Ascending aorta (tissue), 2 donors: ENCODE measurements at regions not wholly inside any gene's neighbourhood (a gene's known extent, or its start where the extent isn't known, plus 50 kb on each side); places are given as distances from the start of the nearest gene placed in this dataset.
A peak's percentile ranks its signal among the peaks of the same experiment; 100 is the strongest.

Experiments
- DNase-seq, 2 donors: peaks; one replicate each; pipeline ENCODE4 v3.0.0-alpha.2; 2019; ENCODE audit warnings: low spot score in 2 of 2
- H3K27ac ChIP-seq, 2 donors: fragments of 200-600 bp; sonication (generic); one replicate each; pipeline ENCODE4 v1.5.1; 2016 to 2017; ENCODE audit warnings: mild to moderate bottlenecking in 1 of 2
- H3K27me3 ChIP-seq: fragments of 200-600 bp; sonication (generic); one replicate; pipeline ENCODE4 v1.5.1; 2017
- H3K36me3 ChIP-seq, 2 donors: fragments of 200-600 bp; sonication (generic); one replicate each; pipeline ENCODE4 v1.5.1; 2016
- H3K4me1 ChIP-seq, 2 donors: fragments of 200-600 bp; sonication (generic); one replicate each; pipeline ENCODE4 v1.5.1; 2016 to 2017; ENCODE audit warnings: mild to moderate bottlenecking in 1 of 2
- H3K4me3 ChIP-seq, 2 donors: fragments of 200-600 bp; sonication (generic); one replicate each; pipeline ENCODE4 v1.5.1; 2016 to 2017; ENCODE audit warnings: mild to moderate bottlenecking in 1 of 2
- H3K9me3 ChIP-seq, 2 donors: fragments of 200-600 bp; sonication (generic); one replicate each; pipeline ENCODE4 v1.5.1; 2016
- intact Hi-C: fragments of 100-400 bp; cut with DNase I; formaldehyde crosslinking; loops from one replicate; pipeline ENCODE4 v1.15.1; 2023
- TF ChIP-seq, protein P1 (sequence below), 3 experiments: fragments of 200-600 bp in 2 of 3; fragments of 450-650 bp in 1 of 3; sonication (generic) in 2 of 3; IDR thresholded peaks; one replicate each; pipeline ENCODE4 v1.5.1; 2016 to 2019; ENCODE audit warnings: antibody characterized with exemption in 3 of 3, mild to moderate bottlenecking in 1 of 3, moderate library complexity in 1 of 3

DNA sequence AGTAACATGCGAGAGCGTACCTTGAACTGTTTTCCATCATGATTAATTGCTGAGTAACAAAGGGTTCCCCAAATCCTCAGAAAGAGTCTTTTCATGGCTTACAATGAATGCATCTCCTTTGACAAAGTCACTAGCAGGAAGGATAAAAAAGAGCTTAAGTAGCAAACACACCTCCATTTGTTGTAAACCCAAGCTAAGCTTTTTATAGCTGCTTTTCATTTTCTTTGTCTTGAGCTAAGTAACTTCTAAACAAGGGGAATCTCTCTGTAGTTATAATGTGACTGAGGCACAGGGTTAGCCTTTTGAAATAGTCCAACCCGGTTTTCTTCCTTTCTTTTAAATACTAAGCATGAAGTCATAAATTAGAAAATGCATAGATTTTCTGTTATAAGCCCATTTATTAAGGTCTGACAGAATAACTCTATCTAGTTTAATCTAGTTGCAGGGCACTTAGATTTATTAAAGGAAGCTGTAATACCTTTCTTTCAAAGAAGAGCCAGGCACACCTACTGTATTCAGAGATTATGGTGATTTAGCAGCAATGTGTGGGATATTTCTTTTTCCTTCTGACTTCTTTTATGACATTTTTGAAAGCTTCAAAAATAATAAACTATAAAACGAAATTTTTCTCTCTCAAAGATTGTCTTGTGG lies 226.9 kb upstream of the SMIM31 start:
- no peaks in the 10 kb centered on the region for H3K9me3 ChIP-seq
- no peaks in the 10 kb centered on the region for H3K36me3 ChIP-seq
- intact Hi-C loops, result no loop called here
- H3K4me1 ChIP-seq, result no peaks in the 10 kb centered on the region
- no peaks in the 10 kb centered on the region for H3K27me3 ChIP-seq
- no peak overlapping the region for H3K4me3 ChIP-seq
- no peak overlapping the region for H3K27ac ChIP-seq
- TF ChIP-seq, protein P1, sequence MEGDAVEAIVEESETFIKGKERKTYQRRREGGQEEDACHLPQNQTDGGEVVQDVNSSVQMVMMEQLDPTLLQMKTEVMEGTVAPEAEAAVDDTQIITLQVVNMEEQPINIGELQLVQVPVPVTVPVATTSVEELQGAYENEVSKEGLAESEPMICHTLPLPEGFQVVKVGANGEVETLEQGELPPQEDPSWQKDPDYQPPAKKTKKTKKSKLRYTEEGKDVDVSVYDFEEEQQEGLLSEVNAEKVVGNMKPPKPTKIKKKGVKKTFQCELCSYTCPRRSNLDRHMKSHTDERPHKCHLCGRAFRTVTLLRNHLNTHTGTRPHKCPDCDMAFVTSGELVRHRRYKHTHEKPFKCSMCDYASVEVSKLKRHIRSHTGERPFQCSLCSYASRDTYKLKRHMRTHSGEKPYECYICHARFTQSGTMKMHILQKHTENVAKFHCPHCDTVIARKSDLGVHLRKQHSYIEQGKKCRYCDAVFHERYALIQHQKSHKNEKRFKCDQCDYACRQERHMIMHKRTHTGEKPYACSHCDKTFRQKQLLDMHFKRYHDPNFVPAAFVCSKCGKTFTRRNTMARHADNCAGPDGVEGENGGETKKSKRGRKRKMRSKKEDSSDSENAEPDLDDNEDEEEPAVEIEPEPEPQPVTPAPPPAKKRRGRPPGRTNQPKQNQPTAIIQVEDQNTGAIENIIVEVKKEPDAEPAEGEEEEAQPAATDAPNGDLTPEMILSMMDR (IDR thresholded peaks at IDR 0.05), result no peak
- no peak for DNase-seq

DNA sequence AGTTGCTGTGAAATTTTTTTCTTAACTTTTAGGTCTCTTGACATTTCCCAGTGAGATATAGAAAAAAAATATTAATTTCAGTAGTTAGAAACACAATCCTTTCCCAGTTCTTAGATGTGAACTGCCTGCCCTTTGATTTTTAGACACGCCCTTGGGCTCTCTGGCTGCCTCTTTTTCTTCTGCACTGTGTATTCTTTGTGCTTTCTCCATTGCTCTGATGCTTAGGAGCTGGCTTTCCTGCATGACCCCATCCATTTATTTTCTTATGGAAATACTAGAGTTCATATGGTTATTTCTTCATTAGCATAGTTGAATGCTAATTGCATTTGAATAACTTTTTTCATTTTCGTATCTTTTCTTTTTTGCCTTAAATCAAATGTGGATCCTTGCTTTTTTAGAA lies 224.9 kb upstream of the SMIM31 start:
- no peaks in the 10 kb centered on the region for H3K27me3 ChIP-seq
- no peaks in the 10 kb centered on the region for H3K4me1 ChIP-seq
- no peaks in the 10 kb centered on the region for H3K36me3 ChIP-seq
- no peak overlapping the region for H3K4me3 ChIP-seq
- intact Hi-C loops, result no loop called here
- TF ChIP-seq, protein P1 (IDR thresholded peaks at IDR 0.05), result no peak
- no peaks in the 10 kb centered on the region for H3K9me3 ChIP-seq
- DNase-seq, result no peak
- no peak overlapping the region for H3K27ac ChIP-seq

DNA sequence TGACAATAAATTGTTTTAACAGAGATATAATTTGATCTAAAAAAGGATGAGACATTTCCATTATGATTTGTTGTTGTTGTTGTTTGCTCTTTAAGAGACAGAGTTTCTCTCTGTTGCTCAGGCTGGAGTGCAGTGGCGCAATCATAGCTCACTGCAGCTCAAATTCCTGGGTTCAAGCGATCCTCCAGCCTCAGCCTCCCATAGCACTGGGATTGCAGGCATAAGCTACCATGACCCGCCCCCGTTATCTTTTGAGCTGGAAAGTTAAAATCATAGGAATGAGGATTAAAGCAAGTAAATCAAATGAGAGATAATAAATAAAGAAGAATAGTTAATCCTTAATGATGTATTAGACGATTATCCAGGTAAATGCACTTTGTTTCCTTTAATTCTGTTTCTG lies 224.4 kb upstream of the SMIM31 start:
- Histone ChIP-seq H3K4me1 (no peaks in the 10 kb centered on the region), H3K9me3 (no peaks in the 10 kb centered on the region), H3K27ac (no peak overlapping the region), H3K36me3 (no peaks in the 10 kb centered on the region), H3K27me3 (no peaks in the 10 kb centered on the region), H3K4me3 (no peak overlapping the region)
- no peak for DNase-seq
- intact Hi-C loops, result no loop called here
- TF ChIP-seq, protein P1 (IDR thresholded peaks at IDR 0.05), result no peak

DNA sequence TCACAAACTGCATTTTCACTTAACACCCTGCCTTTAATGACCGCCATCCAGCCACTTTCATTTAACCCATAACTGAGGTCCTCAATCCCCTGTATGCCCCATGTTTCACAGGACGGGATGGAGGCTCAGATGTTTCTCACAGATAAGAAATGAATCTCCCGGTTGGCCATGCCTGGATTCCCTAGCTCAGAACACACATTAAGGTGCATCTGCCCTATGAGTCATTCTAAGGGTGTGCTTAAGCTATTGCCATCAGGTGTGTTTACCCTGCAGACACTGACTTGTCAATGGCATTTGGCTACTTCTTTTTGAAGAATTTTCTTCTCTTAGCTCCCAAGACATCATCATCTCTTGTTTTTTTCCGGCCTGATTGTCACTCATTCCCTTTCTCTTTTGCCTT lies 222.6 kb upstream of the SMIM31 start:
- Histone ChIP-seq H3K36me3 (no peaks in the 10 kb centered on the region), H3K27me3 (no peaks in the 10 kb centered on the region), H3K4me3 (no peak overlapping the region), H3K9me3 (no peaks in the 10 kb centered on the region), H3K27ac (no peak overlapping the region), H3K4me1 (peaks cover 0 to 2% of the 10 kb centered on the region in 2 donors)
- DNase-seq, result no peak
- intact Hi-C loops, result no loop called here
- TF ChIP-seq, protein P1 (IDR thresholded peaks at IDR 0.05), result no peak

DNA sequence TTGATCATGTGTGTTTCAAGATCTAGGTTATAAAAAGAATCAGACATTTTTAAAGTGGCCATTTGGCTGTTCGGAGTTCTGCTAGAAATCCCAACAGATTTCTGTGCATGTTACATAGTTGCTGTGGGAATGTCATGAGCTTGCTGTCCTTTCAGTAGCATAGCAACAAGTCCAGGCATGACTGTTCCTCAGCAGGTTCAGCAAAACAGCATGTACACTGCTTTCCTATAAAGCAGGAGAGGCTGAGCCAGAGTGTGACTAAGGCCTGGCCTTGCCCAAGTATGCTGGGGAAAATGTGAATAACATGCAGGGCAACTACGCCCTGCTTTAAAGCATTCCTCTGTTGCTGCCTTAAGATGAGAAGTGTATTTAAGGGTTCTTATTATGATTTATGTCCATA lies 217.1 kb upstream of the SMIM31 start:
- intact Hi-C loops, result no loop called here

More for the DNA sequence above, 217.1 kb upstream of the SMIM31 start:
- TF ChIP-seq, protein P1 (IDR thresholded peaks at IDR 0.05), result no peak
- Histone ChIP-seq H3K9me3 (peaks cover 0 to 6% of the 10 kb centered on the region in 2 donors), H3K36me3 (no peaks in the 10 kb centered on the region), H3K4me3 (no peak overlapping the region), H3K4me1 (peaks cover 0 to 4% of the 10 kb centered on the region in 2 donors), H3K27ac (no peak overlapping the region), H3K27me3 (no peaks in the 10 kb centered on the region)
- DNase-seq, result peak; percentile 19 to 74
